ENCODE measurements at regions not wholly inside any gene's neighbourhood (a gene's known extent, or its start where the extent isn't known, plus 50 kb on each side); places are given as distances from the start of the nearest gene placed in this dataset.

GRCh38 chr19:5287066-5287465 lies 53.5 kb downstream of the PTPRS start:
- no peak overlapping the region for H3K4me3 ChIP-seq (replicated peaks; ENCODE audit: insufficient read depth, low read length)
- H3K27me3 ChIP-seq (ENCODE audit: insufficient read depth, poor library complexity, severe bottlenecking), result no peaks in the 10 kb centered on the region
- TF ChIP-seq REST (IDR thresholded peaks at IDR 0.05; ENCODE audit: insufficient replicate concordance, low read depth) (no peak), GABPA (IDR thresholded peaks at IDR 0.05; ENCODE audit: low read depth) (no peak)
- no peak overlapping the region for H3K27ac ChIP-seq (replicated peaks)
- no peak for DNase-seq (ENCODE audit: low read depth in 1 of 2, low spot score in 1 of 2)

DNA sequence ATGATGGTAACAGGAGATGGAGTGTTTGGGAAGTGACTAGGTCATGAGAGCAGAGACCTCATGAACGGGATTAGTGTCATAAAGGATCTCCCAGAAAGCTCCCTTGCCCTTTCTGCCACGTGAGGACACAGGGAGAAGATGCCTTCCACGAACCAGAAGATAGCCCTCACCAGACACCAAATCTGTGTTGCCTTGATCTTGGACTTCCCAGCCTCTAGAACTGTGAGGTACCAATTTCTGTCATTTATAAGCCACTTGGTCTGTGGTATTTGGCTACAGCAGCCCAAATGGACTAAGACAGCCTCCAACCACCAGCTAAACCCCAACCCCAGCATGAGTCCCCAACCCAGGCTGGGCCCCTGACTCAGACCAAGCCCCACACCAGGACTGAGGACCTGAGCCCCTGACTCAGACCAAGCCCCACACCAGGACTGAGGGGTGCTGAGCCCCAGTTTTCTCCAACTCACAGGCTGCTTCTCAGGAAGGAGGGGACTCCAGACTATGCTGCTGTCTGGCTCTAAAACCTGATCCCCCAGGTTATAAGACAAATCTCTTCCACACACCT lies 54.1 kb downstream of the PTPRS start:
- no peaks in the 10 kb centered on the region for H3K27me3 ChIP-seq (ENCODE audit: insufficient read depth, poor library complexity, severe bottlenecking)
- H3K4me3 ChIP-seq (replicated peaks; ENCODE audit: insufficient read depth, low read length), result no peak overlapping the region
- H3K27ac ChIP-seq (replicated peaks), result no peak overlapping the region
- TF ChIP-seq REST (IDR thresholded peaks at IDR 0.05; ENCODE audit: insufficient replicate concordance, low read depth), result no peak
- no peak for TF ChIP-seq POLR2AphosphoS5 (IDR thresholded peaks at IDR 0.05; ENCODE audit: low read depth)
- DNase-seq (ENCODE audit: low read depth in 1 of 2, low spot score in 1 of 2), result no peak

GRCh38 chr19:5285955-5286354 lies 54.7 kb downstream of the PTPRS start:
- no peak for TF ChIP-seq SPI1 (IDR thresholded peaks at IDR 0.05; ENCODE audit: borderline replicate concordance, low read depth)
- TF ChIP-seq, protein P1, sequence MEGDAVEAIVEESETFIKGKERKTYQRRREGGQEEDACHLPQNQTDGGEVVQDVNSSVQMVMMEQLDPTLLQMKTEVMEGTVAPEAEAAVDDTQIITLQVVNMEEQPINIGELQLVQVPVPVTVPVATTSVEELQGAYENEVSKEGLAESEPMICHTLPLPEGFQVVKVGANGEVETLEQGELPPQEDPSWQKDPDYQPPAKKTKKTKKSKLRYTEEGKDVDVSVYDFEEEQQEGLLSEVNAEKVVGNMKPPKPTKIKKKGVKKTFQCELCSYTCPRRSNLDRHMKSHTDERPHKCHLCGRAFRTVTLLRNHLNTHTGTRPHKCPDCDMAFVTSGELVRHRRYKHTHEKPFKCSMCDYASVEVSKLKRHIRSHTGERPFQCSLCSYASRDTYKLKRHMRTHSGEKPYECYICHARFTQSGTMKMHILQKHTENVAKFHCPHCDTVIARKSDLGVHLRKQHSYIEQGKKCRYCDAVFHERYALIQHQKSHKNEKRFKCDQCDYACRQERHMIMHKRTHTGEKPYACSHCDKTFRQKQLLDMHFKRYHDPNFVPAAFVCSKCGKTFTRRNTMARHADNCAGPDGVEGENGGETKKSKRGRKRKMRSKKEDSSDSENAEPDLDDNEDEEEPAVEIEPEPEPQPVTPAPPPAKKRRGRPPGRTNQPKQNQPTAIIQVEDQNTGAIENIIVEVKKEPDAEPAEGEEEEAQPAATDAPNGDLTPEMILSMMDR (IDR thresholded peaks at IDR 0.05; ENCODE audit: insufficient read depth, low read length), result no peak
- TF ChIP-seq POLR2AphosphoS5 (IDR thresholded peaks at IDR 0.05; ENCODE audit: low read depth), result no peak
- TF ChIP-seq GABPA (IDR thresholded peaks at IDR 0.05; ENCODE audit: low read depth), result no peak
- no peak for TF ChIP-seq REST (IDR thresholded peaks at IDR 0.05; ENCODE audit: insufficient replicate concordance, low read depth)
- Histone ChIP-seq H3K27me3 (ENCODE audit: insufficient read depth, poor library complexity, severe bottlenecking) (no peaks in the 10 kb centered on the region), H3K4me3 (replicated peaks; ENCODE audit: insufficient read depth, low read length) (no peak overlapping the region), H3K27ac (replicated peaks) (no peak overlapping the region)
- DNase-seq (ENCODE audit: low read depth in 1 of 2, low spot score in 1 of 2), result no peak

DNA sequence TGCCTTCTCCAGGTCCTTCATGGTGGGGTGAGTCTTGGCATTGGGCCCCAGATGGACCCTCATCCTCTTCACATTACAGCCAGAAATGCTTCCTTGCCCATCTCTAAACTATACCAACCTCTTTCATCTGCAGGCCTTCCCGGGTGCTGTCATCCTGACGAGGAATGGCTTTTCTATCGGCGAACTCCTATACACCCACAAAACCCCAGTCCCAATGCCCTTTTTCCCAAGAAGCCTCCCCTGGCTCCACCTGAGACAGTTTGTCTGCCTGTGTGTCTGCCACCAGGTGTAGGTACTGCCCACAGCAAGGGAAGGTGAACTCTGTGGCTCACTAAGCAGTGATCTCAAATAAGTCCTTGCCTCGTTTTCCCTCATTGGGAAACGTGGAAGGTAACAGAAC lies 55.3 kb downstream of the PTPRS start:
- no peak overlapping the region for H3K4me3 ChIP-seq (replicated peaks; ENCODE audit: insufficient read depth, low read length)
- no peaks in the 10 kb centered on the region for H3K27me3 ChIP-seq (ENCODE audit: insufficient read depth, poor library complexity, severe bottlenecking)
- DNase-seq (ENCODE audit: low read depth in 1 of 2, low spot score in 1 of 2), result no peak
- TF ChIP-seq POLR2AphosphoS5 (IDR thresholded peaks at IDR 0.05; ENCODE audit: low read depth) (no peak), GABPA (IDR thresholded peaks at IDR 0.05; ENCODE audit: low read depth) (no peak), SPI1 (IDR thresholded peaks at IDR 0.05; ENCODE audit: borderline replicate concordance, low read depth) (no peak), REST (IDR thresholded peaks at IDR 0.05; ENCODE audit: insufficient replicate concordance, low read depth) (no peak)
- TF ChIP-seq, protein P1 (IDR thresholded peaks at IDR 0.05; ENCODE audit: insufficient read depth, low read length), result no peak
- no peak overlapping the region for H3K27ac ChIP-seq (replicated peaks)
